HG03565 (cell line): ENCODE measurements at regions not wholly inside any gene's neighbourhood (a gene's known extent, or its start where the extent isn't known, plus 50 kb on each side); places are given as distances from the start of the nearest gene placed in this dataset.
"Not testable (repeated sequence)": the region's sequence is repeated elsewhere in the genome, so short reads cannot be mapped to it uniquely, and the experiment has no call there.

Experiments used
- ATAC-seq: cut with Tn5 transposase; IDR thresholded peaks from one replicate; pipeline ENCODE4 v1.9.1; 2021; ENCODE audit warnings: mild to moderate bottlenecking, moderate library complexity; ENCODE audit not compliant: unreplicated experiment

GRCh38 chr6:27807441-27808241 is 104.6 kb downstream of the OR2B2 start:
- peak; percentile 61 for ATAC-seq

- no peak for ATAC-seq
Observed at GRCh38 chr6:27806981-27807440, 105.2 kb downstream of the OR2B2 start.

GRCh38 chr6:27805347-27805746 is 106.8 kb downstream of the OR2B2 start:
- ATAC-seq: no peak

GRCh38 chr6:27804851-27805250 is 107.3 kb downstream of the OR2B2 start:
- no peak for ATAC-seq

- ATAC-seq: no peak
Observed at GRCh38 chr6:27800731-27801373, 111.3 kb downstream of the OR2B2 start.

GRCh38 chr6:27797960-27798359 is 114.2 kb downstream of the OR2B2 start:
- no peak for ATAC-seq

GRCh38 chr6:27796736-27797481 is 115.3 kb downstream of the OR2B2 start:
- ATAC-seq: not testable (repeated sequence)

- peak; percentile 51 for ATAC-seq
Observed at GRCh38 chr6:27795697-27796494, 116.3 kb downstream of the OR2B2 start.

GRCh38 chr6:27791182-27791943 is 120.8 kb downstream of the OR2B2 start:
- no peak for ATAC-seq

GRCh38 chr6:27788376-27788775 is 123.8 kb downstream of the OR2B2 start:
- not testable (repeated sequence) for ATAC-seq

- ATAC-seq: no peak
Observed at GRCh38 chr6:27786048-27786447, 126.1 kb downstream of the OR2B2 start.

- ATAC-seq: no peak
Observed at GRCh38 chr6:27785294-27785693, 126.9 kb downstream of the OR2B2 start.

GRCh38 chr6:27782748-27783147 is 129.4 kb downstream of the OR2B2 start:
- no peak for ATAC-seq

GRCh38 chr6:27778625-27779417 is 133.4 kb downstream of the OR2B2 start:
- no peak for ATAC-seq

GRCh38 chr6:27777614-27778355 is 134.4 kb downstream of the OR2B2 start:
- no peak for ATAC-seq

- no peak for ATAC-seq
Observed at GRCh38 chr6:27777126-27777525, 135.1 kb downstream of the OR2B2 start.

- no peak for ATAC-seq
Observed at GRCh38 chr6:27776504-27776903, 135.7 kb downstream of the OR2B2 start.

- no peak for ATAC-seq
Observed at GRCh38 chr6:27775796-27776184, 136.4 kb downstream of the OR2B2 start.
